ENCODE measurements at regions not wholly inside any gene's neighbourhood (a gene's known extent, or its start where the extent isn't known, plus 50 kb on each side); places are given as distances from the start of the nearest gene placed in this dataset.

- Histone ChIP-seq H2AFZ (ENCODE audit: insufficient read depth, low read depth, low read length, poor library complexity, severe bottlenecking) (no peak overlapping the region), H4K20me1 (ENCODE audit: control insufficient read depth, insufficient read depth, low read length, poor library complexity, severe bottlenecking) (no peaks in the 10 kb centered on the region), H3K4me2 (replicated peaks; ENCODE audit: low read depth, low read length, poor library complexity, severe bottlenecking) (no peak overlapping the region), H3K9me3 (ENCODE audit: control extremely low read depth in 1 of 3, control insufficient read depth in 2 of 3, insufficient read depth in 1 of 3, low read length in 2 of 3) (no peaks in the 10 kb centered on the region), H3K4me1 (ENCODE audit: control insufficient read depth in 2 of 2, insufficient read depth in 2 of 2, low read length in 2 of 2) (no peaks in the 10 kb centered on the region), H3K36me3 (replicated peaks in 1 of 2; ENCODE audit: control extremely low read depth in 1 of 2, control insufficient read depth in 1 of 2, extremely low read depth in 1 of 2, insufficient read depth in 2 of 2, low read length in 1 of 2) (no peaks in the 10 kb centered on the region), H3K79me2 (ENCODE audit: control insufficient read depth, insufficient read depth, low read length) (no peaks in the 10 kb centered on the region), H3K27me3 (replicated peaks in 1 of 4; ENCODE audit: control extremely low read depth in 1 of 4, control insufficient read depth in 3 of 4, insufficient read depth in 4 of 4, low read length in 3 of 4) (no peaks in the 10 kb centered on the region), H3K27ac (ENCODE audit: low read length in 2 of 2) (no peak overlapping the region), H3K4me3 (ENCODE audit: control extremely low read depth in 1 of 5, extremely low read depth in 1 of 5, insufficient read depth in 1 of 5, low read depth in 2 of 5, low read length in 4 of 5) (no peak overlapping the region), H3K9ac (ENCODE audit: low read length) (no peak overlapping the region)
- H3K4me1 Mint-ChIP-seq = no peaks in the 10 kb centered on the region
- H3K9me3 Mint-ChIP-seq (ENCODE audit: insufficient read depth) = peaks cover 4% of the 10 kb centered on the region
- no peak for ATAC-seq (ENCODE audit: low read depth)
- intact Hi-C loops (cut with micrococcal nuclease) = no loop called here
- no peak for DNase-seq
- POLR2A ChIA-PET = no interaction called here
- CTCF ChIA-PET = no interaction called here
- 53% methylated on average over 1 of the region's 2 CpGs for WGBS (ENCODE audit: insufficient coverage)
- no peak overlapping the region for H3K27ac Mint-ChIP-seq
- H3K27me3 Mint-ChIP-seq = no peaks in the 10 kb centered on the region
- TF ChIP-seq EZH2 (IDR thresholded peaks at IDR 0.05; ENCODE audit: borderline replicate concordance, insufficient read depth, low read depth, low read length, poor library complexity, severe bottlenecking) (no peak), CTCF (IDR thresholded peaks at IDR 0.05) (no peak)
- H3K4me3 Mint-ChIP-seq = no peak overlapping the region
Observed at GRCh38 chr16:7887316-7887715, 554.7 kb downstream of the RBFOX1 start.

- no peak overlapping the region for H3K27ac Mint-ChIP-seq
- H3K9me3 ChIP-seq (ENCODE audit: control extremely low read depth in 1 of 3, control insufficient read depth in 2 of 3, insufficient read depth in 1 of 3, low read length in 2 of 3) = peaks cover 0 to 3% (median 0%) of the 10 kb centered on the region in 3 donors
- H3K4me2 ChIP-seq (replicated peaks; ENCODE audit: low read depth, low read length, poor library complexity, severe bottlenecking) = no peak overlapping the region
- POLR2A ChIA-PET = no interaction called here
- 70% methylated on average over 2 of the region's 2 CpGs for WGBS (ENCODE audit: insufficient coverage)
- H3K36me3 ChIP-seq (replicated peaks in 1 of 2; ENCODE audit: control extremely low read depth in 1 of 2, control insufficient read depth in 1 of 2, extremely low read depth in 1 of 2, insufficient read depth in 2 of 2, low read length in 1 of 2) = no peaks in the 10 kb centered on the region
- H4K20me1 ChIP-seq (ENCODE audit: control insufficient read depth, insufficient read depth, low read length, poor library complexity, severe bottlenecking) = no peaks in the 10 kb centered on the region
- no peak overlapping the region for H3K4me3 Mint-ChIP-seq
- no peak for ATAC-seq (ENCODE audit: low read depth)
- H3K9me3 Mint-ChIP-seq (ENCODE audit: insufficient read depth) = peaks cover 6% of the 10 kb centered on the region
- no peaks in the 10 kb centered on the region for H3K4me1 Mint-ChIP-seq
- no peaks in the 10 kb centered on the region for H3K79me2 ChIP-seq (ENCODE audit: control insufficient read depth, insufficient read depth, low read length)
- no peak for TF ChIP-seq CTCF (IDR thresholded peaks at IDR 0.05)
- no peak for TF ChIP-seq EZH2 (IDR thresholded peaks at IDR 0.05; ENCODE audit: borderline replicate concordance, insufficient read depth, low read depth, low read length, poor library complexity, severe bottlenecking)
- H3K4me1 ChIP-seq (ENCODE audit: control insufficient read depth in 2 of 2, insufficient read depth in 2 of 2, low read length in 2 of 2) = no peaks in the 10 kb centered on the region
- no peaks in the 10 kb centered on the region for H3K27me3 Mint-ChIP-seq
- no peak overlapping the region for H3K4me3 ChIP-seq (ENCODE audit: control extremely low read depth in 1 of 5, extremely low read depth in 1 of 5, insufficient read depth in 1 of 5, low read depth in 2 of 5, low read length in 4 of 5)
- H2AFZ ChIP-seq (ENCODE audit: insufficient read depth, low read depth, low read length, poor library complexity, severe bottlenecking) = no peak overlapping the region
- intact Hi-C loops (cut with micrococcal nuclease) = no loop called here
- no peaks in the 10 kb centered on the region for H3K27me3 ChIP-seq (replicated peaks in 1 of 4; ENCODE audit: control extremely low read depth in 1 of 4, control insufficient read depth in 3 of 4, insufficient read depth in 4 of 4, low read length in 3 of 4)
- no peak for DNase-seq
- no peak overlapping the region for H3K27ac ChIP-seq (ENCODE audit: low read length in 2 of 2)
- CTCF ChIA-PET = no interaction called here
- no peak overlapping the region for H3K9ac ChIP-seq (ENCODE audit: low read length)
Observed at GRCh38 chr16:7871979-7872378, 539.3 kb downstream of the RBFOX1 start.
